Mammary epithelial cell (primary cell): ENCODE measurements at regions not wholly inside any gene's neighbourhood (a gene's known extent, or its start where the extent isn't known, plus 50 kb on each side); places are given as distances from the start of the nearest gene placed in this dataset.

Experiments
- CTCF ChIP-seq, 2 donors: IDR thresholded peaks in 1 of 2; conservative IDR thresholded peaks in 1 of 2; 2 replicates each; pipeline ENCODE4 v1.5.1; 2011 to 2012; ENCODE audit warnings: inconsistent platforms in 2 of 2, low read length in 2 of 2, mild to moderate bottlenecking in 2 of 2, control low read depth in 1 of 2, low read depth in 1 of 2; ENCODE audit not compliant: insufficient read depth in 1 of 2; ENCODE audit errors: extremely low read depth in 1 of 2
- EZH2 ChIP-seq: IDR thresholded peaks from 2 replicates; pipeline ENCODE4 v1.6.1; 2012; ENCODE audit warnings: low read length, inconsistent platforms, borderline replicate concordance

GRCh38 chr6:133786016-133786415, 102.9 kb upstream of the TCF21 start:
- TF ChIP-seq EZH2 (no peak), CTCF (conservative IDR thresholded peaks at IDR 0.05 in 1 of 2, IDR thresholded peaks at IDR 0.05 in 1 of 2; ENCODE audit: extremely low read depth in 1 of 2, insufficient read depth in 1 of 2, low read depth in 1 of 2, low read length in 2 of 2) (no peak)
